Esophagus mucosa (tissue), 1 donor: ENCODE measurements at regions not wholly inside any gene's neighbourhood (a gene's known extent, or its start where the extent isn't known, plus 50 kb on each side); places are given as distances from the start of the nearest gene placed in this dataset.
A peak's percentile ranks its signal among the peaks of the same experiment; 100 is the strongest.

ENCODE experiments used
- ATAC-seq: fragments of 200-7000 bp; cut with Tn5 transposase; one replicate; pipeline ENCODE4 v1.9.1; 2020
- donor health status: DM: yes; HTN: yes; CAD: no.

DNA sequence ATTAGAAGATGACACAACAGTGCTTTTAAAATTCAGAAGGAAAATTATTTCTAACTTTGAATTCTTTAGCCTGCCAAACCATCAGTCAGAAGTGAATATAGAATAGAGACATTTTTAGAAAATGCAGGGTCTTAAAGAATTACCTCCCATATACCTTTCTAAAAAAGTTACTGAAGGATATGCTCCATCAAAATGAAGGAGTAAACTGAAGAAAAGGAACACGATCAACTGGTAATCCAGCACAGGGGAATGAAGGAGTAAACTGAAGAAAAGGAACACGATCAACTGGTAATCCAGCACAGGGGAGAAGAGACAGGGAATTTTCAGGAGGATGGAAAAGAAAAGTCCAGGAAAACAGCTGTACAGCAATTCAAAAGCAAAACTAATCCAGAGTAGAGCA lies 75.4 kb upstream of the LDLRAD3 start:
- no peak for ATAC-seq

DNA sequence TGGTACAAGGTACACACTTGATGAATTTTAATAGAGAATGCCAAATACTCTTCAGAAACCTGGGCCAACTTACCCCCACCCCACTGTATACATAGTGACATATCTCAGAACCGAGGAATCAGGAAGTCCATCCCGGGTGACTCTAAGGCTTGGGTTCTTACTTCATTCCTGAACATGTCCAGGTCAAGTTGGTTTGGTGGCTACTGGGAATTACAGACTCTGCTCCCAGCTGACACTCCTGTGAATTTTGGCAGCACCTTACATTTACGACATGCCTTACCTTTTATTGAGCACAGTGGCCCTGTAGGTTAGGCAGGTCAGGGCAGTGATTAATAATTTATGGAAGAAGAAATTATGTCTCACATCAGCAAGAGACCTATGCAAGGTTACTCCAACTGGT lies 70.1 kb upstream of the LDLRAD3 start:
- ATAC-seq, result peak; percentile 76

DNA sequence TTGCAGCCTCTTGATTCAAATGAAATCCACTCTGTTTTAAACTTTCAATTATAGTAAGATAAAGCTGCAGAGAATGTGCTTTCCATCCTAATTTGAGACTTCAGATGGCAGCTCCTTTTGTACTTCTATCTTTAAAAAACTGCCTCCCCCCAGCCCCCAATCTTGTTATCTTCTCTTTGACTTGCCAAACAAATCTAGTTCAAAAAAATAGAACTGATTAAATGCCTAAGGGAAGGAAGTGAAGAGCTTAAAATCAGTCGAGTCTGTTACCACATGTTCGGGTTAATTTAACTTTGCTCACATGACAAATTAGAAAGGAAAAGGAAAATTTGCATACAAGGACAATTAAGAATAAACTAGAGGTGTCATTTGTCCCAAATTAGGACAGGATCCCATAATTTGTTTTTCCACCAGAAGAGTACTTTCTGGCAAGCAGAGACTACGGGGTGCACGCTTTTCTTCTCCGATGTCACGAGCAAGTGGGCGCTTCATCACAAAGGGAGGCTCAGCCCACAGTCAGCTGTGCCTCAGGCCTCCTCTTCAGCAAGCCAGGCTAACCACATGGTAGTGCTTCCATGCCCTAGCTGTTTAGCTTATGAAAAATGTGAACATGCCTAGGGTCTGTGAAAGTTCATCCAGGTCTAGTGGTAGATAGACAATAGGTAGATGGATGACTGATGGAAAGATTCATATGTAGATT lies 69.0 kb upstream of the LDLRAD3 start:
- no peak for ATAC-seq

DNA sequence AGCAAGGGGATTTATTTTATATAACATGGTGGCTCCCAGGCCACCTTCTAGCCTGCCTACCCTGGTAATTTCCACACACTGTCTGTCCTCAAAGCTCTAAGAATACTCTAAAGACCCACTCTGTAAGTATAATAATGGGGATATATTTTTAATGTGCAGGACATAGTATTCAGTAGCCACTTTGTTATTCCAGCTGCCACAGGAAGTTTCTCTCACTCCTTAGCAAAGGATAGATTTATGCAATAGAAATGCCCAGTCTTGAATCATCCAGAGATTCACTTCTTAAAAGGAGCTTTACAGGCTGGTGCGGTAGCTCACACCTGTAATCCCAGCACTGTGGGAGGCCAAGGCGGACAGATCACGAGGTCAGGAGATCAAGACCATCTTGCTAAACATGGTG lies 68.4 kb upstream of the LDLRAD3 start:
- ATAC-seq, result no peak

DNA sequence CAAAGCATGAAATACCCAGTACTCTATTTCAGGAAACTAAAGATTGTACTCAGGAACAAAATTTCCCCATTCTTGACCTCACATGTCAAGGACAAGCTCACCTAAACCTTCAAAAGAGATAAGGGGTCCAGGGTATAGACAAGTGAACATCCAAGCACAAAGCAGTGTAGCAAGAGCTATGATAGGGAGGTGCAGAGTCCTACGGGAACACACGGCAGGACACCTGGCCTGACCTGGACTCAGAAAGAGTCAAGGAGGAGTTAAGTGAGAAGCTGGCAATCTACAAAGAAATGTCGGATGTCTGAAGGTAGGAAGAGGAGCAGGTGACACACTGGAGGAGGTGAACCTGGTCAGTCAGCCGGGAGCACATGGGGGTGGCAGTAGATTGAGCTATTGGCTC lies 67.1 kb upstream of the LDLRAD3 start:
- no peak for ATAC-seq

DNA sequence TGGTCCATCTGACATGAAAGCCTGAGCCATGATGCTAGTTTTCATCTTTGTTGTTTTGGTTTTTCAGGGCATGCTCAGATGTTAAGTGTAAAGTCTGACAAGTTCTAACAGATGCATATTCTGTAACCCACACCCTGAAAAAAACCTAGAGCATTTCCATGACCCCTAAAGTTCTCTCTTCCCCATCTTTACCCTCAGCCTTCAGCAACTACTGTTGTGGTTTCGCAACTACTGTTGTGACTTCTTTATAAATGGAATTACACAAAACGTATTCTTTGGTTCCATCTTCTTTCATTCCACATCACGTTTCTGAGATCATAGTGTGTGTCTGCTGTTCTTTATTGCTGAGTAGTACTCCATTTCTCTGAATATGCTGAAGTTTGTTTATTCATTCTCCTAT lies 65.1 kb upstream of the LDLRAD3 start:
- ATAC-seq, result no peak

DNA sequence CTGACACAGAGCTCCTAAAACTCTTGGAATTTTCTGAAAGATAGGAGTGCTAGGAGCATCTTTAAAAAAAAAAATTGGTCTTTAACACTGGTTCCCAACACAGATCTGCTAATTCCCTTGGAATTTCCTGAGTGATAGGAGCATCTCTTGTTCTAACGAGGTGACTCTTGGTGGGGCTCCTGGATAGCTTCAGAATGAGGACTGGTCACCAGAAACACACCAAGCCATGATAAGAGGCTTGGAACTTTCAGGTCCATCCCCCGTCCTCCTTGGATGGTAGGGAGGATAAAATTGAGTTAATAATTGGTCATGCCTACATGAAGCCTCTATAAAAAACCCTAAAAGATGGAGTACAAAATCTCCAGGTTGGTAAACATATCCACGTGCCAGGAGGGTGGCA lies 64.5 kb upstream of the LDLRAD3 start:
- ATAC-seq, result no peak

DNA sequence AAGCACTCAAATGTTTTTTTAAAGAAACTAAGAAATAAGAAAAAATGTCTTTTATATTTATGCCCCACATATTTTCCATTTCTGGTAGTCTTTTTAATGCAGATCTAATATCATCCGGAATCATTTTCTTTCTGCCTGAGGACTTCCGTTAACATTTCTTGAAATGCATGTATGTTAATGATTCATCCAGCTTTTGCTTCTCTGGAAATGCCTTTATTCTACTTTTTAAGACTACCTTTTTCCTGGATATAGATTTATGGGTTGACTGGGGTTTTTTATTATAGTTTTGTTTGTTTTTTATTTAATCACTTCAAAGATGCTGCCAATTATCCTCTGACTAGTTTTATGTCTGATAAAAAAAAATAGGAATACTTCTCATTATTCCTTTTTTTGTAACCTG lies 57.1 kb upstream of the LDLRAD3 start:
- no peak for ATAC-seq

DNA sequence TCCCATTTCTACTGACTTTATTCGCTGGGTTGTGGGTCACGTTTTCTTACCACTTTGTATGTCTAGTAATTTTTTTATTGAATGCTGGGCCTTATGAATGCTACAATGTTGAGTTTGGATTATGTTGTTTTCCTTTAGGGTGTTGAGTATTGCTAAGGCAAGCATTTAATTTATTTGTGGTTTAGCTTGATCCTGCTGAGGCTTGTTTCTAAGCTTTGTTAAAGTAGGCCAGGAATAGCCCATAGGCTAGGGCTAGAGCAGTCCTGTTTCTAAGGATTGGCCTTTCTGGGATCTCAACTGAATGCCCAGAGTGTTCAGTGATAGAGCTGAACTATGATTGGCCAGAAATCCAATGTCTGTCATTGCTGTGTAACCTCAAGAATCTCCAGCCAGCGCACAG lies 56.1 kb upstream of the LDLRAD3 start:
- peak; percentile 91 for ATAC-seq

DNA sequence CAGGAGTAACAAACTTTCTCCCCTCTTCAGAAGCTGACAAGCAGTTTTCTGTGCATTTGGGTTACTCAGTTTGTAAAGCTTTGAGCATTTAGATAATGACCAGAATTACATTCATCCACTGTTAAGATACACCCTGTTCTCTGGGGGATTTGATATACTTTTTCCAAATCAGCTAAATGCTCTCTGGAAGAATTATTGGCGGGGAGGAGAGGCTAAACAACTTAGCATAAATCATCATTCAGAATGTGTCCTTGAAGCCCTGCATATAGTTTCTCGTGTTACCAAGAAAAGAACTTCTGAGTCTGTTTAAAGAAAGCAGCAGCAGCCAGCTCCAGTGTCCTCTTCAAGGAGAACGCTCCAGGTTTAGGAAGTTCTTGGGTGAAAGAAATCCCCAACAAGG lies 54.9 kb upstream of the LDLRAD3 start:
- no peak for ATAC-seq

DNA sequence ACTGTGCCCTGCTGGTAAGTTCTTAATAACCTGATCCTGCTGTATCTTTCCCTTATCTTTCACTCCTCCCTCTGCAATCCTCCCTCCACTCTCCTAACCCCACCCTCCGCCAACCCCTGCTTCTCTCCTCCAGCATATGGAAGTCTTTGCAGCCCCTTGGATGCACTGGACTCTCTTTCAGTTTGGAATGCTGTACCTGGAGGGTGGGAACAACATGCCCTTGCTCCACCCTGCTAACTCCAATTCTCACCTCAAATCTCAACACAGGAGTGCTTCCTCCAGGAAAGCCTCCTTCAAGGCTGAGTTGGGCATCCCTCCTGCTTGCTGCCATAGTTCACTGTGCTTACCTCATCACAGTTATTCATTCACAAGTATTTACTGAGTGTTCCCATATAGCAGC lies 52.8 kb upstream of the LDLRAD3 start:
- ATAC-seq, result no peak

DNA sequence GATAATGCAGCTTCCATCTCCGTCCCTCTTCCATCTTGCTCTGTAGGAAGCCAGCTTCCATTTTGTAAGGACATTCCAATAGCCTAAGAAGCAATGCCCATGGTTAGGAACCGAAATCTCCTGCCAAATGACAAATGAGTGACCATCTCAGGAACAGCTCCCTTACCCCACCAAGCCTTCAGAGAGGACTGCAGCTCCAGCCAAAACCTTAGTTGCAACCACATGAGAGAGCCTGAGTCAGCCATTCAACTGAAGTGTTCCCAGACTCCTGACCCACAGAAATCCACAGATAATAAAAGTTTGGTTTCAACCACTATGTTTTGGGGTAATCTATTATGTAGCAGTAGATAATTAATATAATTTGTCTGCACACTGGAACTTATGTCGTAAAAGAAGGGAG lies 51.7 kb upstream of the LDLRAD3 start:
- no peak for ATAC-seq

DNA sequence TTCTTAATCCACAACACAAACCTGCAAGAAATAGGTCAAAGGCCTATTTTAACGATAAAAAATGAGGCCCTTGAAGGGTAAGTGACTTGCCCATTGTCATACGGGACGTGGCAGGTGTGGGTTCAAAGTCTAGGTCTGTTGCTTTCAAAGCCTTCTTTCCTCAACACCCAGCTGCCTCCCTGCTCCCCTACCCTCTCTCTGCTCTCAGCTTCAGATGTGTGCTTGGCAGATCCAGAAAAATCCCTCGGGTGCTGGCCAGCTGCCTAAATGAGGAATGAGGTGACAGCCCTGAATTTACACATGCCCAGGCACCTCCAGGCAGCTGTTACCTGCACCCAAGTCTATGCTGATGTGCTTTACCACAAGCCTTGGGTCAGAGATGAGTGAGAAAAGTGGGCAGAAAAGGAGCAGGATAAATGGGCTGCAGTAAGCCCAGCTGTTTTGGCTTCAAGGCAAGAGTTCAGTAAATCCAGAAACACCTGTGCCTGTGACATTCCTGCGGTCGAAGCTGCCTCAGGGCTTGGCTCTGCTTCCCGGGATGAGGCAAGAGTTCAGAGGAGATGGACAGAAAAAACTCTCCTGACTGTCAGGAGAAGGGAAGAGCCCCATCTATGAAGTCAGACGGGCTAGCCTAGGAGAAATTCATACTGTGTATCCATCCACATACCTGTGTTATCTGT lies 49.9 kb upstream of the LDLRAD3 start:
- ATAC-seq, result peak; percentile 84
